ENCODE measurements at regions not wholly inside any gene's neighbourhood (a gene's known extent, or its start where the extent isn't known, plus 50 kb on each side); places are given as distances from the start of the nearest gene placed in this dataset.

GRCh38 chr4:120611092-120611491 lies 311.4 kb downstream of the PRDM5 start:
- Histone ChIP-seq H2BK5ac (ENCODE audit: insufficient read length, low read length) (no peak overlapping the region), H2BK120ac (ENCODE audit: low read depth, low read length, poor library complexity, severe bottlenecking) (no peak overlapping the region), H3K23me2 (ENCODE audit: insufficient read length, low read depth, low read length, poor library complexity, severe bottlenecking) (no peaks in the 10 kb centered on the region), H3K79me1 (ENCODE audit: insufficient read depth, low read depth, low read length, poor library complexity, severe bottlenecking) (no peaks in the 10 kb centered on the region), H3K4me1 (ENCODE audit: insufficient read depth, low read length) (no peaks in the 10 kb centered on the region), H4K8ac (replicated peaks; ENCODE audit: insufficient read length, low read depth, low read length) (no peak overlapping the region), H4K20me1 (ENCODE audit: control insufficient read depth, insufficient read depth, insufficient read length) (no peaks in the 10 kb centered on the region), H3K9me3 (ENCODE audit: control insufficient read depth, low read depth, low read length) (no peaks in the 10 kb centered on the region), H4K5ac (ENCODE audit: insufficient read length, low read depth, low read length) (no peak overlapping the region), H3K56ac (ENCODE audit: insufficient read length, low read depth, low read length) (no peak overlapping the region), H2BK20ac (ENCODE audit: low read depth, low read length, poor library complexity, severe bottlenecking) (no peak overlapping the region), H3K9ac (ENCODE audit: extremely low read depth, insufficient read length, low read length) (no peak overlapping the region), H3K4me2 (ENCODE audit: insufficient read depth, insufficient read length, low read length) (no peak overlapping the region), H2AK5ac (ENCODE audit: insufficient read length, low read length) (no peak overlapping the region), H3K4ac (ENCODE audit: low read depth, low read length) (no peak overlapping the region), H4K91ac (ENCODE audit: insufficient read length, low read depth, low read length) (no peak overlapping the region), H3K27me3 (ENCODE audit: insufficient read depth, low read length) (no peaks in the 10 kb centered on the region), H3K23ac (ENCODE audit: insufficient read length, low read depth, low read length) (no peak overlapping the region), H3K18ac (ENCODE audit: insufficient read length, low read depth, low read length) (no peak overlapping the region), H2AFZ (ENCODE audit: low read length) (no peak overlapping the region), H3K79me2 (ENCODE audit: insufficient read depth, low read length) (no peaks in the 10 kb centered on the region), H3K27ac (ENCODE audit: insufficient read length, low read depth, low read length) (no peak overlapping the region), H3K14ac (ENCODE audit: insufficient read depth, low read length) (no peak overlapping the region), H3T11ph (ENCODE audit: low read length) (no peak overlapping the region), H2BK15ac (ENCODE audit: low read depth, low read length) (no peak overlapping the region), H2BK12ac (ENCODE audit: insufficient read length, low read depth, low read length) (no peak overlapping the region)
- Mint-ChIP-seq H3K36me3 (ENCODE audit: insufficient read depth in 1 of 3, low read depth in 3 of 3) (peaks cover 4 to 10% (median 5%) of the 10 kb centered on the region in 3 experiments), H3K27ac (no peak overlapping the region), H3K27me3 (ENCODE audit: low read depth) (no peaks in the 10 kb centered on the region), H3K9me3 (peaks cover 10 to 13% of the 10 kb centered on the region in 2 experiments), H3K4me1 (no peaks in the 10 kb centered on the region), H3K4me3 (no peak overlapping the region)
- no CpG with 5 or more reads among the region's 1 CpG for WGBS (ENCODE audit: extremely low coverage, insufficient read length, low lambda C conversion rate)
- TF ChIP-seq CTCF (conservative IDR thresholded peaks at IDR 0.05): no peak
- no peak for DNase-seq

All from H9 (cell line).